Activated CD4-positive, alpha-beta T cell treated with anti-CD3 and anti-CD28 coated beads for 1 hour (primary cell): ENCODE measurements at regions not wholly inside any gene's neighbourhood (a gene's known extent, or its start where the extent isn't known, plus 50 kb on each side); places are given as distances from the start of the nearest gene placed in this dataset.

Source experiments
- DNase-seq: peaks from one replicate; pipeline ENCODE4 v3.0.0-alpha.2; 2020

DNA sequence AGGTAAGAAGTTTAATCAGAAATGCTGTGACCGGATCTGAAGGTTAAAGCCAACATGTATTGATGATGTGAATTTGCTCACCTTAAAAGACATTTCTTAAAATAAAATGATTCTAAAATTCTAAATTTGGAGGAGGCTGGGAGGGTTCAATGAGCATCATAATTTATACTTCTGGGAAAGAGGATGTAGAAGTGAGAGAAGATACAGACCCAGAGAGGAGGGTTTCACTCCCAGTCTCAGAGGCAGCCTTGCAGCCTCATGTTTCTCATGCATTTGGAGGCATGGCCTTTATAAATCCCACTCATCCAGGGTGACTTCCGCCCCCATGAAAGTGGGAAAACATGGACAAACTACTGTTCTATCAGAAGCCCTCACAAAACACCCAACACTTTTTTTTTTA lies 305.6 kb upstream of the PITRM1 start:
- DNase-seq, result no peak

DNA sequence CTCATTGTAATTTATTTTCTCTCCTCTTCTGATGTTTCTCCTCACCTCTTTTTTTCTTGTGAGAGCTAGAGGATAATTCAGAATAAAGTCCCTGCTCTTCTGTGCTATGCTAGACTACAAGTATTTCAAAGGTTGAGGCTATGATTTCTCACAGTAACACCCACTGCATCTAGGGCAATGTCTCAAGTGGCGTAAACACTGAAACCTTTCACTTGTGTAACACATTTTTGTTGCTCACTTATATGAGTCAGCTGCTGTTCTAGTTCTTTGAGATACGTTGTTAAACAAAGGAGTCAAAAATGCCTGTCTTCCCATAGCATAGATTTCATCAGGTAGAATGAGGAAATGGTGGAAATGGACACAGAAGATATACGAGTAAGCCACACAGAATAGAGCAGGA lies 305.1 kb upstream of the PITRM1 start:
- no peak for DNase-seq

DNA sequence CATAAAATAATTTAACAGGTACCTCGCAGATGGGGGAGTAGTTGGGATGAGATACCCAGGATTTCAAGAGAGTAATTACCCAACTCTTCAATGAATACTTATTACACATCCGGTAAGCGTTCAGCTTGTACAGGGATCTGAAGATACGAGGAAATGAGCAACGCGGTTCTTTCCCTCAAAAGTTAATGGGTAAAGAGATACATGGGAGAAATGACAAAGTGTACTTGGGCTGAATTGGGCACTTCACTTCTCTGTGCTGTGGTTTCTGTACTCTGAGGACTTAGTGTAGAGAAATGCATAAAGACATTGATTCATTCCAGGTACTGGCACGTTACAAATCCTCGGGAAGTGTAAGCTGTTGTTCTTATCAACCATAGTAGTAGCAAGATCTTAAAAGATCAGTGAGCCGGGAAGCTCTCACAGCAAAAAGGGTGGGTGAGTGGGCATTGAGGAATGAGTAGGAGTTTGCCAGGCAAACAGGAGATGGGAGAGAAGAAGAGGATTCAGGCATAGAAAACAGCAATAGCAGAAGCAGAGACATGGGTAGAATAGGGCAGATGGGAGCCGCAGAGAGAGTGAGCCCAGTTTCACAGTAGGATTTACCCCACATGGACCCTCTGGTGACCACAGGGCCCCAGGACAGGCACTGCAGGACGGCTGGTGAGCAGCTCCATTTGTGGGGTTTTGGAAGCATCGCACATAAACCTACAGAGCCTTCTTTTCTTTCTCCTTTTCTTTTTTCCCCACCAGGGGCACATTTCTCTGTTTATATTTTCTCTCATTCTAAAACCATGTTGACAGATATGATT lies 304.3 kb upstream of the PITRM1 start:
- DNase-seq, result no peak

DNA sequence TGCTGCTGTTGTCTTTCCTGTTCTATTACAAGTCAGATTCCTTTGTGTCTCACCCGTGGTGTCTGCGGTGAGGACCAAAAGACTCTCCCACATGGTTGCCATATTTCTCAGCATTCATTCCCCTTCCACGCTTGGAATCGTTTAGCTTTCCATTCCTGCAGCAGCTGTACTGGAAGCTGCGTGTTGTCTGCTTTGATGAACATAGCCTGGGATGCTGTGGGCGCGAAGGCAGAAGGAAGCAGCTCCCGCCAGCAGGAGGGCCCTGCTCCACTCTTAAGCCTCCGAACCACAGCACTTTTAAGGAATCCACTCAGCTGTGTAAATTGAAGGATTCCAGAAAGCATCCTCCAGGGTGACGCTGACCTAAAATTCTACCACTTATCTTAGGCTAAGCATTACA lies 303.6 kb upstream of the PITRM1 start:
- DNase-seq, result no peak

DNA sequence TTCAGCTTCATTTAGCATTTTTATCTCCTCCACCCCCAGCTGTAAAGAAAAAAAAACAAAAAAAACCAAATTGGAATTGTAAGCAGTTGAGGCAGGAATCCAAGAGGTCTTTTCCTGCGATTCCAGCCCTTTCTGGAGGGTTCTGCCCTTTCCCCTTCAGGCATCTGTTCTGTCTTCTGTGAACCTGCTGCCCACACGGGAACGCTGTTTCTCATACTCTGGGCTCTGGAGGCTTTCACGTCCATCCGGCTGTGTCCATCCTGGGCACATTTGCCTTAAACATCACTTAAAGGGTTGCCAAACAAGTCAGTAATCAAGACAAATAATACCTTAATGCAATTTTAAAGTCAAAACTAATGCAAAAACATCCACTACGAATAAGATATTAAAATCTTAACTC lies 302.8 kb upstream of the PITRM1 start:
- no peak for DNase-seq

DNA sequence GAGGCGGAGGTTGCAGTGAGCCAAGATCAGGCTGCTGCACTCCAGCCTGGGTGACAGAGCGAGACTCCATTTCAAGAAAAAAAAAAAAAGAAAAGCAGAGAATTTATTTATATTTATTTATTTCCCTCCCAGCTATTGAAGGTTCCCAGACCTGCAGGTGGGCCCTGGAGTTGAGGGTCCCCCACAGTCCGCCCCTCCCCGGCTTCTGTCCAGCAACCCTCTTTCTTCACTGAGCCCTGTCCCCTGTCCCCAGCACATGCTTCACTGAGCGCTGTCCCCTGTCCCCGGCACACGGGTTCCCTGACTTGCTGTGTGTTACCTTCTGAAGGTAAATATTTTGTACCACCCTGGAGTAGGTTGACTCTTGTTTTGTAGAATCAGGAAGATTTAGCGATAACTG lies 301.7 kb upstream of the PITRM1 start:
- DNase-seq, result no peak

DNA sequence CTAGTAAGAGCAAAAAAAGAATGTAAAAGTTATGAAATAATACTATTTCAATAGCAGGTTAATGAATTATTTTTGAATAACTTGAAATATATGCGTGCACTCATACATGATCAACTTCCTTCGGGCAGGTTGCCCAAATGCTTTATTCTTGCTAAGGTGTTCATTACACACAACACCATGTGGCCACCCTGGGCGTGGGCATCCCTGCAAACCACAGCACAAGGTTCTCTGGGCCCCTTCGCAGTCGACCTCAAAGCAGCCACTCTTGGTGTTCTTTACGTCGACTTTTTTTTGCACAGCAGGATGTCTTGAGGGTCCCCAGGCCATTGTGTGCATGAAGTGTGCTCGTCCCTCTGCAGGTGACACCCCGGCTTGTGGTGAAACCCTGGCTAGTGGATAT lies 300.7 kb upstream of the PITRM1 start:
- no peak for DNase-seq

DNA sequence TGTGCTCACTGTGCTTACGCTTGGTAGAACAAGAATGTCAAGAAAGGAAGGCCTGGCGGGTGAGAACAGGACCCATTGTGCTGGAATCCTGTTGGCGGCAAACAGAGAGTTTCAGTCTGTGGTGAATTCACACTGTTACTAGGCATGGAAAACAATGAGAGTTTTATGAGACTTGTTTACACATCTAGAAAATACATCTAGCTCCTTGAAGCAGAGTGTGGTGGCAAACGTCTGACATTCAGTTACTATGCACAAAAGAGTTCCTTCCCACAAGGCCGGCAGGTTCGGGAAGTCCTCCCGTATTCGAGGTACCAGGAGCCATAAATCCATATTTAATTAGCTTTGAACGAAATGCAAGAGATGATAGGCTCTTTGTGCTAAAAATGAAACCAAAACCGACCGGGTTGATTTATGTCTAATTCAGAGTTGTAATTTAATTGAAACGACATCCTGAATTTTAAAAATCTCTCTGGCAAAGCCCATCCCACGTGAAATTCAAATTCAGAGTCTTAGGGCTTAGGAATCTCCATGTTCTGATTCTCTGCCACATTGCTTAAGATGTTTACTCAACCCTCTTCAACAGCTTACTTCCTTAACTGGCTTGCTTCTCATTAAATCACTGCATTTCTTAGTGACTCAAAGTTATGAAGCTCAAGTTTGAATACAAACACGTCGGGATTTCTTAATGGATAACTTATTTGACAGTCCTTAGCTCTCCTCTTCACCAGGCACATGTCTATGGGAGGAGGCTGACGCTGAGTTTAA lies 299.9 kb upstream of the PITRM1 start:
- no peak for DNase-seq

DNA sequence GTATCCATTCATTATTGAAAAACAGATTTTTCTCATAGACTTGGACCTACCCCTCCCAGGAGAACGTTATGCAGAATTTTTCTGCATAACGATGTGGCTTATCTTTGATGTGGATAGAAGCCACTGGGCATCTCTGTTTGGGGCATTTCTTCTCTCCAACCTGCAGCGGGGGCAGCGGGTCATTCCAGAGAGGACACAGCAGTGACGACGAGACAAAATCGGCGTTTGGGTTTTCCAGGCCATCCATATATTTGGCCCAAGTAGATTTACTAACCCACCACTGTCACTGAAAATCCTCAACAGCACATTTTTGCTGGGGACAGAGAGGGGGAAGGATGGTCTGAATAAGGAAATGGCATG lies 299.3 kb upstream of the PITRM1 start:
- no peak for DNase-seq

DNA sequence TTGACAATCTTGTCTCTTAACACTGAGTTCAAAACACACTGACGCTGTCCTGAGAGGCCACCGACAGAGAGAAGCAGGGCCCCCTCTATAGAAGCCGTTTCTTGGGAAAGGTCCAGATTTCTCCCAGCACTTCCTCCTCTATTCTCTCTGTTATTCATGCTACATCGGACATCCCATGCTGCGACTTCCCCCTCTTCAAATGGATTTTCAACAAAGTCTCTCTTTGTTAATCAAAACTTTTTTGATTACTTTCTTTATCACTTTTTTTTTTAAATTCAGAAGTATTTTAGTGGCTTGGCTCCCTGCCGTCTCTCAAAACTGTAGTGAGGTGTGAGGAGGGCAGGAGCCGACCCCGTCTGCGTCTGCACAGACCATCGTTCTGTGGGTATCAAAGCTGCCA lies 298.9 kb upstream of the PITRM1 start:
- no peak for DNase-seq

DNA sequence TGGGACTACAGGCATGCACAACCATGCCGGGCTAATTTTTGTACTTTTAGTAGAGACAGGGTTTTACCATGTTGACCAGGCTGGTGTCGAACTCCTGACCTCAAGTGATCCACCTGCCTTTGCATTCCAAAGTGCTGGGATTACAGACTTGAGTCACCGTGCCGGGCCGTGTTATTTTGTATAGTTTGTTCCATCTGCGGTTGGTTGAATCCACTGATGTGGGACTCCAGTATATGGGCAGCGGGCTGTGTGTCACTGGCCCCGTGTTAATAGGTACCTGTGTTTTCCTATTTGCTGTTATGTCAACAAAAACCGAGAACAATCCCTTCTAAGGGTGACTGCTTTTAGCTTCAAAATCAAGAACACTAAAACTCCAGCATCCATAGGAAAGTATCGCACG lies 297.6 kb upstream of the PITRM1 start:
- no peak for DNase-seq

DNA sequence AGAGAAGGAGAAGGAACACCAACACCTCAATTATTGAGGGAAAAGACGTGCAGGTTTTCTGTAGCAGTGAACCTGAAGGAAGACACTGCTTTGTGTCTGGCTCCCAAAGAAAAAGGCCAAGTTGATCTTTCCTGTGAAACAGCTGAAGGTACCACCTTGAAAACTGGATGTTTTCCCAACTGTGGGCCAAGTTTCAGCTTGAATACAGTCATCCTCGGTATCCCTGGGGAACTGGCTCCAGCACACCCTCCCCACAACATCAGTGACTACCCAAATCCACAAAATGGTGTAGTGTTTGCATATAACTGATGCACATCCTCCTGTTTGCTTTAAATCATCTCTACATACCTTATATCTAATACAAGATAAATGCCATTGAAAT lies 297.0 kb upstream of the PITRM1 start:
- no peak for DNase-seq

DNA sequence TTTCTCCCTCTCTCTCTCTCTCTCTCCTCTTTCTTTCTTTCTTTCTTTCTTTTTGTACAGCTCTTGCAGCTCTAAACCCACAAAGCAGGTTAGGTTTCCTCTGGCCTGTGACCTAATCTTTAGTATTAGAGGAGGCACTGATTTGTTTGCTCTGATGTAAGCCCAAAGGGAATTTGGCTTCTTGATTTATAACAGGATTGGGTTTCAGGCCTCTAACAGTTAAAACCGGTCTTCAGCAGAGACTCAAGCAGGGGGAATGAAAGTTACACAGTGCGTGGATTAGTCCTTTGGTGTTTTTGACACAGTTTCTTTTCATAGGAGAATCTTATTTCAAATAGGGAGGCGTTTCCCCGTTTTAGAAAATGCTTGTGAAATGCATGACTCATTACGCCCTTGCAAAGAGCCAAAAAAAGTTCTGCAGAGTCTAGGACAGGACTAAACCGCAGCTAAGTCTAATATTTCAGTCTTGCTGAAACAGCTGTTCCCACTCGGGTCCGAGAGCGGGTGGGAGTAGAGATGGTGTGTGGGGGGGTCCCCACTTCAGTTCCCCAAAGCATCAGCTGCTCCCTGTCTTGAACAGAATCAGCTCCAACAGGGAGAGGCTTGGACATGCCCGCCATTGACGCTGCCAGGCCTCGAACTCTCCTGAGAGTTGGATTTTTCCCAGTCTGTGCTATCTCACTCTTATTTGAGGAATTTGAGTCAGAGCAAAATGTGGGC lies 296.5 kb upstream of the PITRM1 start:
- no peak for DNase-seq

DNA sequence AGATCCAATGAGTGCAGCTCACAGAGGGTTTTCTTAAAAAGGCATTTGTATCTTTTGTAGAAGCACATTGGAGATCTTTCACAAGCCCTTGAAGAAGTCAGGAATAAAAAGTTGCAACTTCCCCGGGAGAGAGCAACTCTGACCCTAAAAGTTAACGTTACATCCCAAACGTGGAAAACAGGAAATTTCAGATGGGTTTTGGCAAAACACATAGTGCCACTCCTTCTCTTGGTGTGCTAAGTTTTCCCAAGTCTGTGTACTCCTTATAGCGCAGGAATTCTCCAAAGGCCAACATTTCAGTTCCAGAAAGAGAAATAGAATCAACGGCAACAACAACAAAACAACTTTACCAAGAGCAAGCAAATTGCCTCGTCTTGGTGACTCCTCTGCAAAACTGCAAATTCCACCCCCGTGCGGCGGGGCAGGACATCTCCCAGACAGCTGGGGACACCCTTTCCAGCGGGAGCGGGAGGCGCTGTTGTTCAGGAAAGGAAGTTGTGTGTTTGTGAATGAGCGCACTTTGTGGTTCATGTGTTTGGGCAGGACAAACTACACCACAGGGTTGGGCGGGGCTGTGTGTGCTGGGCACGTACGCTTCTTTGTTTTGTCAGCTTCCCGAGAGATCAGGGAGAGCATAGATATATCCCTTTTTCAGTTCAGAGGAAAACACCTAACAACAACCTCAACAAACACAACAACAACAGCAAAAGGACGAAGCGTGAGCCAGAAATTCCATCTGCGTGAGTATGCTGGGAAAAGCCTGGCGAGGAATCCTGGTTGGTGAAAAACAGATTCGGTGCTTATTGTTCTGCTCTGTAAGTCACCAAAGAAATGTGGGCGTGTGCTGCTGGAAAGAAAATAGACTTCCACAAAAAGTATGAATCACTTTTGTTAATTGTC lies 294.7 kb upstream of the PITRM1 start:
- no peak for DNase-seq

DNA sequence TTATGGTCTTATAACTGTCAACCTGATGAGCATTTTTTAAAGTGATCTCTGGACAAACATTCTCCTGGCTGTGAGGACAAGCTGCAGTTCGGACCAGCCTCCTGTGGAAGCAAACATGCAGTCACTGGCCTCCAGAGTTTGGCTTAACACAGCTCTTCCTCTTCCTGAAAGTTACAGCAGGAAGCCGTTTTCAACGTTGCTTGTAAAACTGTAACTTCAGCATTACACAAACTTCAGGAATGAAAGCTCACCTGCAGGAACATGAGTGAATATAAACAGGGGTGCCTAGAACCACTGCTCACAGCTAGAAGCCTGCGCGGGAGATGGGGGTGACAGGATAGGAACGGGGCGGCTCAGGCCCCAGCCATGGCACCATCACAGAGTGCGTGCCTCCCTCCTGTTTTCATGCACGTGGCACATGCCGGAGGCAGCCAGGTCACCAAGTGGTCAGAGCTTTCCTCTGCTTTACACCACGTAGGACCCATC lies 292.9 kb upstream of the PITRM1 start:
- no peak for DNase-seq

DNA sequence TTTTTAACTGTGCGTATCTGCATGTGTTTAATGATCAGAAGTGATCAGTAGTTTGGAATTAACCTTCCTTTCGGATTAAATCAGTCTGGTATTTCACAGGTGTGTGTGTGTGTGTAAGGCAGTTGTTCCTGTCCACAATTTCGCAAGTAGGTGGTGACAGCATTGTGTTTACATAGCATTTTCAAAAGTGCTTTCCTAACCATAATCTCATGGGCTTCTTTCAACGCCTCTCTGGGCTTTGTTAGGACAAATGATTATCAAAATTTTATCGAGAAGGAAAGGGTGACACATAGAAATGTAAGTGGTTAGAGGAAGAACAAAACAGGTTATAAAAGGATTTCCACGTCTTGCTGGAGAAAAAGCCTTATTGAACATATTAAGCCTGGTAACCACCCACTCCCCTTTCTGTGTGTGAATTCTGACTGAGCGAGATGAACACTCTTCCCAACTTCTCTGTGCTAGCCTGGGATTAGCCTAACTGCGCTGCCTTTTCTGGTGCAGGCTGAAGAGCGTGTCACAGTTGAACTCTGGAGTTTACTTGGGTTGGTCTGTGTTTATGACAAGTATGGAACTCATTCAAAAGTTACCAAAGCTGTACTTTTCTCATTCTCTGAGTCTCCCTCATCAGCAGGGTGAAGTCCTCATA lies 292.3 kb upstream of the PITRM1 start:
- no peak for DNase-seq

DNA sequence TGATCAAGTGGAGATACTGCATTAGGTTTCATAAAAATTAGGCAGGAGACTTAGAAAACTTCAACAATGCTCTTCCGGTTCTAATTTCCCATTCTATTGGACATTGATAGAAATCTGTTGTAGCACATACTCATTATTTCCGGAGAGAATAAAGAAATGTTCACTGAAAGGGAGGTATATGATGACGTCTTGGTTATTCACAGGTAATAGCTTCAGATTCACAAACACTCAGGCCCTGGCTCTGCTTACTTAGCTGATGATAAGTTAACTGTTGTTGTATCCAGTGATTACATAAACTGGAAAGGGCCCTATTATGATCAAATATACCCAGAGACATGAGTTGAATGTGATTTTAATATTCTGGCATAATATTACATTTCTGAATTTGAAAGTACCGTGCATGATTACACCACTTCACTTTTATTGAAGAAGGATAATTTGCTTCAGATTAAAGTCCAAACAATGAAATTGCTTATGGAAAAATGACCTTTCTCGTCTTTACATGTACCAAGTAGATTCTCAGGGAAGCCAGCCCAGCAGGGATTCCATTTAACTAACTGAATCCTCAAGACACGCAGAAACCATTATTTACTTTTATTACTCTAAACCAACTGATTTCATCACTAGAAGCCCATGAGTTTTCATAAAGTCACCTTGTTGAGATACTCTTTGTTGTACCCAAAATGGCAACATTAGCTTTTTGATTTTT lies 288.0 kb upstream of the PITRM1 start:
- no peak for DNase-seq

DNA sequence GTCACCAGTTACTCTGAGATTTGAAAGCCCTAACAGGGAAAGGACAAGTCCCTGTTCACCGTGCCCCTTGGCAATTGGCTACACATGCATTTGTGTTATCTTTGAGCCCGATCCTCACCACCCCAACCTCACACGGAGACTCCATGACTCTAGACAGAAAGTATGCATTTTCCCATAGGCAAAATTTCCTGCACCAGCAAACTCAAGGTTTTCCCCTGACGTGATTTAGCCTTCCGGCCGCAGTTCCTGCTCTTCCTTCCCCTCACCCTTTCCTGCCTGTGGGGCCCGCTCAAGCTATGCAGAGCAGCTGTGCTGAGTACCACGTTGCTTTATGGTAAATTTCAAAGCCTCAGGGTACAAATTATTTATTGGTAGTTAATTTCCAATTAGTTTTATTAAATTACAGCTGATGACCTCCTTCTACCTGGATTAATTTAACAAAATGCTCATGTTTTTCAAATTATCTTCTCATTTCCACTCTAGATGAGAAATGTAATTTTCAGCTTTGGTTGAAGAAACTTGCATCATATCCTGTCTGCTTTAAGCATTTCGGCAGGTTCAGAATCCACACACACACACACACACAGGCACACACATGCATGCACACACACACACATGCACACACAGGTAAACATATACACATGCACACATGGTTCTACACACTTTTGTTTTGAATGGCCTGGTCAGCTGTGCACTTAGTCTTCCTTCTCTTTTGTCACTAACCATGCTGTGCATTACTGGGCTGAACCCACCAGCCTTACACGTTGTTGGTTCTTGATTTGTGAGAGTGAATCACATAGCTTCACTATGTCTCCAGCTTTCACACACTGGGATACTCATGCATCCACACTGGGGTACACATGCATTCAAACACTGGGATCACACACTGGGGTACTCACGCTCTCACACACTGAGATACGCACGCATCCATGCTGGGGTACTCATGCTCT lies 283.1 kb upstream of the PITRM1 start:
- DNase-seq, result no peak

DNA sequence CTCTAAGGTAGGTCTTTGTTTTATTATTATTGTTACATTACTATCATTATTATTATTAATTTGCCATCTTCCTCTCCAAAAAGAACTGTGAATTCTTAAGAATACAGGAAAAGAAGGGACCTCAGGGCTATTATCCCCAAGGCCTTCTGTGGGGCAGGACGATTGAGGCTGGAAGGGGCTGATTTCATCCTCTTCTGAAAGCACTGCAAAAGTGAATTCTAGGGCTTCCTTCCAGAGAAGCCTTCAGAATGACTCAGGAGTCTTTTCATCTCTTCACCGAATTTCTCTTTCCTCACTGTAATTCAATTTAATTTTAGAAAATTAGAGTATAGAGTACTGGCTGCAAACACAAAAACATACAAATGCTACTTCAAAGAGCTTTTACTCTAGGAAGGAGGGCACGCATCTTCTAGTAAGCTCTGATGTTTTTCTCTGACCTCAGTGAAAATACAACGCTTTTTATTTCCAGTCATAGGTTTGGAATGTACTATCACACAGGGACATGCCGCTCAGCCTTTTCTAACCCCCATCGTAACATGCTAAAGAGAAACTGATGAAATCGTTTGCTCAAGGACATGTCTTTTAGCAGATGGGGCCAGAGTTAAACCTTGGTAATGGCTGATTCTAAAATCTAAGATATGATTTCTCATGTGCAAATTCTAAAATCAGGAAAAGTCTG lies 280.2 kb upstream of the PITRM1 start:
- no peak for DNase-seq

DNA sequence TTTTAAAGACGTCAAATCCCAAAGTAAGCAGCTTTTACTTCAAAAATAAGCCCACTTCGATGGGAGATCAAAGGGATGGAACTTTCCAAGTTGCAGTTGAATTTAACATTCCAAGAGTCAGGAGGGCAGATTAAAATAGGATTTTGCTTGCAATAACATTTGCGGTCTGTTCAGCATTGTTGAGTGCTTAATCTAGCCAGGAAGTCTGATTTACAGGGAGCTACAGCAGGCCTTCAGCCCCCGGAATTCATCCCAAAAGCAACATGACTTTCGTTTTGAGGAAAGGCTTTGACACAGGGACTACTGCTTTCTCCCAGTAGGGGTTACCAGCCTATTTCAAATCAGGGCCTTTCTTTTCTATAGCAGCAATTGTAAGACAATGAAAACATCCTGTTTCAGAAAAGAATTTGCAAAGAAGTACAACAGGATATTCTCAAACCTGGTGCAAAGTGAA lies 279.6 kb upstream of the PITRM1 start:
- DNase-seq, result no peak
